CD4-positive, CD25-positive, alpha-beta regulatory T cell (primary cell): ENCODE measurements at regions not wholly inside any gene's neighbourhood (a gene's known extent, or its start where the extent isn't known, plus 50 kb on each side); places are given as distances from the start of the nearest gene placed in this dataset.

Experiments used
- ATAC-seq, 2 donors: fragments of 150-1000 bp; cut with Tn5 transposase; one replicate each; pipeline ENCODE4 v1.10.0; 2021; ENCODE audit warnings: low read depth in 2 of 2, moderate number of reproducible peaks in 2 of 2, moderate library complexity in 1 of 2
- DNase-seq, 3 donors: peaks; one replicate each; pipeline versions ENCODE4 v3.0.0 to v3.0.0-alpha.2; 2012 to 2022; ENCODE audit warnings: mixed read lengths in 1 of 3
- H3K27ac ChIP-seq: one replicate; pipeline ENCODE4 v1.7.0; 2013; ENCODE audit warnings: mild to moderate bottlenecking, low read length; ENCODE audit not compliant: insufficient read depth, poor library complexity, severe bottlenecking
- H3K27me3 ChIP-seq: one replicate; pipeline ENCODE4 v1.7.0; 2013; ENCODE audit warnings: low read length; ENCODE audit not compliant: control insufficient read depth, insufficient read depth
- H3K36me3 ChIP-seq: one replicate; pipeline ENCODE4 v1.7.0; 2013; ENCODE audit warnings: mild to moderate bottlenecking, low read length, moderate library complexity; ENCODE audit not compliant: control insufficient read depth, insufficient read depth
- H3K4me1 ChIP-seq: 2 replicates; pipeline ENCODE4 v1.7.0; 2013; ENCODE audit warnings: mild to moderate bottlenecking, low read length; ENCODE audit not compliant: insufficient read depth, control insufficient read depth, poor library complexity, severe bottlenecking
- H3K4me3 ChIP-seq: one replicate; pipeline ENCODE4 v1.7.0; 2013; ENCODE audit warnings: low read depth, mild to moderate bottlenecking, low read length, moderate library complexity
- H3K9me3 ChIP-seq, 2 experiments: 1 replicate in 1 of 2; 2 replicates in 1 of 2; pipeline ENCODE4 v1.7.0; 2013; ENCODE audit warnings: low read length in 2 of 2, mild to moderate bottlenecking in 1 of 2, moderate library complexity in 1 of 2; ENCODE audit not compliant: control insufficient read depth in 2 of 2
- H3K27ac Mint-ChIP-seq, 3 donors: one replicate each; pipeline ENCODE4 v1.8.0; 2020 to 2022; ENCODE audit warnings: mild to moderate bottlenecking in 3 of 3, mixed read lengths in 3 of 3, moderate library complexity in 2 of 3
- H3K27me3 Mint-ChIP-seq: one replicate; pipeline ENCODE4 v1.8.0; 2022; ENCODE audit warnings: mild to moderate bottlenecking, mixed read lengths
- H3K36me3 Mint-ChIP-seq: one replicate; pipeline ENCODE4 v1.8.0; 2020; ENCODE audit warnings: mixed read lengths
- H3K4me1 Mint-ChIP-seq, 4 donors: one replicate each; pipeline ENCODE4 v1.8.0; 2020 to 2022; ENCODE audit warnings: mixed read lengths in 4 of 4, mild to moderate bottlenecking in 1 of 4
- H3K4me3 Mint-ChIP-seq, 4 donors: one replicate each; pipeline ENCODE4 v1.8.0; 2020 to 2022; ENCODE audit warnings: mild to moderate bottlenecking in 4 of 4, mixed read lengths in 4 of 4, moderate library complexity in 3 of 4
- H3K9me3 Mint-ChIP-seq, 7 donors: one replicate each; pipeline ENCODE4 v1.8.0; 2020 to 2022; ENCODE audit warnings: mixed read lengths in 7 of 7, mild to moderate bottlenecking in 3 of 7, moderate library complexity in 2 of 7

GRCh38 chr2:187838690-187839089 is 284.5 kb upstream of the TFPI start:
- Mint-ChIP-seq H3K9me3 (peaks cover 0 to 8% (median 2%) of the 10 kb centered on the region in 7 donors), H3K27me3 (no peaks in the 10 kb centered on the region), H3K36me3 (no peaks in the 10 kb centered on the region), H3K4me3 (no peak overlapping the region), H3K27ac (no peak overlapping the region), H3K4me1 (no peaks in the 10 kb centered on the region)
- Histone ChIP-seq H3K27ac (no peak overlapping the region), H3K4me1 (no peaks in the 10 kb centered on the region), H3K4me3 (no peak overlapping the region), H3K36me3 (no peaks in the 10 kb centered on the region), H3K27me3 (no peaks in the 10 kb centered on the region), H3K9me3 (no peaks in the 10 kb centered on the region)
- ATAC-seq (no peak), DNase-seq (no peak)

GRCh38 chr2:187842315-187842714 is 288.1 kb upstream of the TFPI start:
- no peak overlapping the region for H3K27ac Mint-ChIP-seq
- H3K4me1 Mint-ChIP-seq: no peaks in the 10 kb centered on the region
- H3K27me3 ChIP-seq: no peaks in the 10 kb centered on the region
- H3K9me3 ChIP-seq: no peaks in the 10 kb centered on the region
- H3K9me3 Mint-ChIP-seq: peaks cover 0 to 8% (median 0%) of the 10 kb centered on the region in 7 donors
- no peak overlapping the region for H3K4me3 ChIP-seq
- no peak for ATAC-seq
- H3K36me3 ChIP-seq: no peaks in the 10 kb centered on the region
- DNase-seq: no peak
- no peaks in the 10 kb centered on the region for H3K4me1 ChIP-seq
- no peaks in the 10 kb centered on the region for H3K36me3 Mint-ChIP-seq
- no peaks in the 10 kb centered on the region for H3K27me3 Mint-ChIP-seq
- no peak overlapping the region for H3K4me3 Mint-ChIP-seq
- H3K27ac ChIP-seq: no peak overlapping the region

- Histone ChIP-seq H3K27ac (no peak overlapping the region), H3K36me3 (no peaks in the 10 kb centered on the region), H3K9me3 (no peaks in the 10 kb centered on the region), H3K4me3 (no peak overlapping the region), H3K4me1 (no peaks in the 10 kb centered on the region), H3K27me3 (no peaks in the 10 kb centered on the region)
- no peak overlapping the region for H3K4me3 Mint-ChIP-seq
- peaks cover 0 to 8% (median 0%) of the 10 kb centered on the region in 7 donors for H3K9me3 Mint-ChIP-seq
- no peak for ATAC-seq
- no peaks in the 10 kb centered on the region for H3K27me3 Mint-ChIP-seq
- no peaks in the 10 kb centered on the region for H3K4me1 Mint-ChIP-seq
- no peaks in the 10 kb centered on the region for H3K36me3 Mint-ChIP-seq
- no peak overlapping the region for H3K27ac Mint-ChIP-seq
- DNase-seq: peak in 1 of 3 donors; percentile 41
Observed at GRCh38 chr2:187842978-187843847, 289.0 kb upstream of the TFPI start.

GRCh38 chr2:187847245-187848208 is 293.3 kb upstream of the TFPI start:
- H3K9me3 ChIP-seq: no peaks in the 10 kb centered on the region
- no peaks in the 10 kb centered on the region for H3K36me3 ChIP-seq
- no peak for ATAC-seq
- no peaks in the 10 kb centered on the region for H3K4me1 Mint-ChIP-seq
- no peaks in the 10 kb centered on the region for H3K36me3 Mint-ChIP-seq
- no peaks in the 10 kb centered on the region for H3K4me1 ChIP-seq
- no peaks in the 10 kb centered on the region for H3K27me3 ChIP-seq
- H3K27ac ChIP-seq: no peak overlapping the region
- no peaks in the 10 kb centered on the region for H3K27me3 Mint-ChIP-seq
- H3K27ac Mint-ChIP-seq: no peak overlapping the region
- H3K4me3 Mint-ChIP-seq: no peak overlapping the region
- no peak for DNase-seq
- peaks cover 0 to 5% (median 1%) of the 10 kb centered on the region in 7 donors for H3K9me3 Mint-ChIP-seq
- no peak overlapping the region for H3K4me3 ChIP-seq

- H3K27ac Mint-ChIP-seq: no peak overlapping the region
- peaks cover 0 to 5% (median 1%) of the 10 kb centered on the region in 7 donors for H3K9me3 Mint-ChIP-seq
- no peak overlapping the region for H3K27ac ChIP-seq
- H3K4me3 Mint-ChIP-seq: no peak overlapping the region
- no peaks in the 10 kb centered on the region for H3K36me3 Mint-ChIP-seq
- no peaks in the 10 kb centered on the region for H3K9me3 ChIP-seq
- H3K27me3 Mint-ChIP-seq: no peaks in the 10 kb centered on the region
- H3K4me1 Mint-ChIP-seq: no peaks in the 10 kb centered on the region
- no peaks in the 10 kb centered on the region for H3K27me3 ChIP-seq
- DNase-seq: no peak
- no peaks in the 10 kb centered on the region for H3K4me1 ChIP-seq
- ATAC-seq: no peak
- no peaks in the 10 kb centered on the region for H3K36me3 ChIP-seq
- H3K4me3 ChIP-seq: no peak overlapping the region
Observed at GRCh38 chr2:187851955-187852561, 297.8 kb upstream of the TFPI start.

GRCh38 chr2:187853381-187853791 is 299.2 kb upstream of the TFPI start:
- H3K4me1 Mint-ChIP-seq: no peaks in the 10 kb centered on the region

GRCh38 chr2:187854801-187855200 is 300.6 kb upstream of the TFPI start:
- Mint-ChIP-seq H3K36me3 (no peaks in the 10 kb centered on the region), H3K27me3 (no peaks in the 10 kb centered on the region)

More at GRCh38 chr2:187853381-187853791, 299.2 kb upstream of the TFPI start:
- no peaks in the 10 kb centered on the region for H3K36me3 Mint-ChIP-seq
- no peak overlapping the region for H3K4me3 ChIP-seq
- ATAC-seq: no peak
- no peak overlapping the region for H3K27ac ChIP-seq
- H3K36me3 ChIP-seq: no peaks in the 10 kb centered on the region
- H3K27me3 Mint-ChIP-seq: no peaks in the 10 kb centered on the region
- H3K4me1 ChIP-seq: no peaks in the 10 kb centered on the region
- H3K9me3 ChIP-seq: no peaks in the 10 kb centered on the region
- H3K27ac Mint-ChIP-seq: no peak overlapping the region
- no peaks in the 10 kb centered on the region for H3K27me3 ChIP-seq
- H3K9me3 Mint-ChIP-seq: peaks cover 0 to 12% (median 1%) of the 10 kb centered on the region in 7 donors
- no peak overlapping the region for H3K4me3 Mint-ChIP-seq
- no peak for DNase-seq

More at GRCh38 chr2:187854801-187855200, 300.6 kb upstream of the TFPI start:
- Histone ChIP-seq H3K9me3 (no peaks in the 10 kb centered on the region), H3K4me1 (no peaks in the 10 kb centered on the region), H3K36me3 (no peaks in the 10 kb centered on the region), H3K27ac (no peak overlapping the region), H3K27me3 (no peaks in the 10 kb centered on the region), H3K4me3 (no peak overlapping the region)
- Mint-ChIP-seq H3K27ac (no peak overlapping the region), H3K4me1 (no peaks in the 10 kb centered on the region), H3K4me3 (no peak overlapping the region), H3K9me3 (peaks cover 0 to 13% (median 0%) of the 10 kb centered on the region in 7 donors)
- no peak for ATAC-seq
- DNase-seq: no peak
